ENCODE measurements at regions not wholly inside any gene's neighbourhood (a gene's known extent, or its start where the extent isn't known, plus 50 kb on each side); places are given as distances from the start of the nearest gene placed in this dataset.

GRCh38 chr2:217691516-217691915 lies 311.3 kb downstream of the TNS1 start:
- no peak overlapping the region for H3K9ac ChIP-seq (ENCODE audit: low read depth, low read length)
- H3K27me3 ChIP-seq (ENCODE audit: control insufficient read depth, insufficient read depth, low read length): 0 out of 2 replicates have a peak, but pooled peaks cover under 1% of the 10 kb centered on the region
- H3K4me3 ChIP-seq (ENCODE audit: low read depth, low read length): no peak overlapping the region
- H3K9me3 ChIP-seq (ENCODE audit: control insufficient read depth, insufficient read depth, low read length): no peaks in the 10 kb centered on the region
- H3K27ac ChIP-seq (ENCODE audit: low read depth, low read length): no peak overlapping the region
- no peaks in the 10 kb centered on the region for H3K4me1 ChIP-seq (ENCODE audit: control insufficient read depth, insufficient read depth, low read length)
- H3K36me3 ChIP-seq (ENCODE audit: control insufficient read depth, insufficient read depth, low read length): no peaks in the 10 kb centered on the region

GRCh38 chr2:217689053-217689452 lies 313.7 kb downstream of the TNS1 start:
- H3K27ac ChIP-seq (ENCODE audit: low read depth, low read length): no peak overlapping the region
- H3K9ac ChIP-seq (ENCODE audit: low read depth, low read length): no peak overlapping the region
- peaks cover 26% of the 10 kb centered on the region for H3K27me3 ChIP-seq (ENCODE audit: control insufficient read depth, insufficient read depth, low read length)
- H3K4me1 ChIP-seq (ENCODE audit: control insufficient read depth, insufficient read depth, low read length): no peaks in the 10 kb centered on the region
- H3K4me3 ChIP-seq (ENCODE audit: low read depth, low read length): no peak overlapping the region
- H3K9me3 ChIP-seq (ENCODE audit: control insufficient read depth, insufficient read depth, low read length): no peaks in the 10 kb centered on the region
- H3K36me3 ChIP-seq (ENCODE audit: control insufficient read depth, insufficient read depth, low read length): no peaks in the 10 kb centered on the region

- Histone ChIP-seq H3K27me3 (ENCODE audit: control insufficient read depth, insufficient read depth, low read length) (peaks cover 26% of the 10 kb centered on the region), H3K4me1 (ENCODE audit: control insufficient read depth, insufficient read depth, low read length) (no peaks in the 10 kb centered on the region), H3K27ac (ENCODE audit: low read depth, low read length) (no peak overlapping the region), H3K4me3 (ENCODE audit: low read depth, low read length) (no peak overlapping the region), H3K9ac (ENCODE audit: low read depth, low read length) (no peak overlapping the region), H3K36me3 (ENCODE audit: control insufficient read depth, insufficient read depth, low read length) (no peaks in the 10 kb centered on the region), H3K9me3 (ENCODE audit: control insufficient read depth, insufficient read depth, low read length) (no peaks in the 10 kb centered on the region)
Observed at GRCh38 chr2:217688494-217688893, 314.3 kb downstream of the TNS1 start.

GRCh38 chr2:217687771-217688170 lies 315.0 kb downstream of the TNS1 start:
- no peaks in the 10 kb centered on the region for H3K4me1 ChIP-seq (ENCODE audit: control insufficient read depth, insufficient read depth, low read length)
- no peak overlapping the region for H3K4me3 ChIP-seq (ENCODE audit: low read depth, low read length)
- H3K27ac ChIP-seq (ENCODE audit: low read depth, low read length): no peak overlapping the region
- peaks cover 31% of the 10 kb centered on the region for H3K27me3 ChIP-seq (ENCODE audit: control insufficient read depth, insufficient read depth, low read length)
- H3K9me3 ChIP-seq (ENCODE audit: control insufficient read depth, insufficient read depth, low read length): no peaks in the 10 kb centered on the region
- no peak overlapping the region for H3K9ac ChIP-seq (ENCODE audit: low read depth, low read length)
- H3K36me3 ChIP-seq (ENCODE audit: control insufficient read depth, insufficient read depth, low read length): no peaks in the 10 kb centered on the region

- no peak overlapping the region for H3K4me3 ChIP-seq (ENCODE audit: low read depth, low read length)
- H3K9ac ChIP-seq (ENCODE audit: low read depth, low read length): no peak overlapping the region
- no peaks in the 10 kb centered on the region for H3K9me3 ChIP-seq (ENCODE audit: control insufficient read depth, insufficient read depth, low read length)
- H3K27me3 ChIP-seq (ENCODE audit: control insufficient read depth, insufficient read depth, low read length): peaks cover 31% of the 10 kb centered on the region
- H3K27ac ChIP-seq (ENCODE audit: low read depth, low read length): no peak overlapping the region
- H3K36me3 ChIP-seq (ENCODE audit: control insufficient read depth, insufficient read depth, low read length): no peaks in the 10 kb centered on the region
- no peaks in the 10 kb centered on the region; the same call in 1 of the 2 replicates for H3K4me1 ChIP-seq (ENCODE audit: control insufficient read depth, insufficient read depth, low read length)
Observed at GRCh38 chr2:217685255-217685605, 317.6 kb downstream of the TNS1 start.

- no peaks in the 10 kb centered on the region; the same call in 1 of the 2 replicates for H3K4me1 ChIP-seq (ENCODE audit: control insufficient read depth, insufficient read depth, low read length)
- no peak overlapping the region for H3K27ac ChIP-seq (ENCODE audit: low read depth, low read length)
- no peak overlapping the region for H3K4me3 ChIP-seq (ENCODE audit: low read depth, low read length)
- H3K27me3 ChIP-seq (ENCODE audit: control insufficient read depth, insufficient read depth, low read length): peaks cover 31% of the 10 kb centered on the region
- no peaks in the 10 kb centered on the region for H3K9me3 ChIP-seq (ENCODE audit: control insufficient read depth, insufficient read depth, low read length)
- H3K9ac ChIP-seq (ENCODE audit: low read depth, low read length): no peak overlapping the region
- H3K36me3 ChIP-seq (ENCODE audit: control insufficient read depth, insufficient read depth, low read length): no peaks in the 10 kb centered on the region
Observed at GRCh38 chr2:217684431-217685254, 318.2 kb downstream of the TNS1 start.

GRCh38 chr2:217683106-217683870 lies 319.5 kb downstream of the TNS1 start:
- no peaks in the 10 kb centered on the region for H3K9me3 ChIP-seq (ENCODE audit: control insufficient read depth, insufficient read depth, low read length)
- H3K27me3 ChIP-seq (ENCODE audit: control insufficient read depth, insufficient read depth, low read length): peaks cover 31% of the 10 kb centered on the region
- no peak overlapping the region for H3K27ac ChIP-seq (ENCODE audit: low read depth, low read length)
- H3K4me3 ChIP-seq (ENCODE audit: low read depth, low read length): no peak overlapping the region
- H3K4me1 ChIP-seq (ENCODE audit: control insufficient read depth, insufficient read depth, low read length): no peaks in the 10 kb centered on the region; the same call in 1 of the 2 replicates
- H3K36me3 ChIP-seq (ENCODE audit: control insufficient read depth, insufficient read depth, low read length): no peaks in the 10 kb centered on the region
- no peak overlapping the region for H3K9ac ChIP-seq (ENCODE audit: low read depth, low read length)

GRCh38 chr2:217681791-217682190 lies 321.0 kb downstream of the TNS1 start:
- Histone ChIP-seq H3K27ac (ENCODE audit: low read depth, low read length) (no peak overlapping the region), H3K36me3 (ENCODE audit: control insufficient read depth, insufficient read depth, low read length) (no peaks in the 10 kb centered on the region), H3K9me3 (ENCODE audit: control insufficient read depth, insufficient read depth, low read length) (no peaks in the 10 kb centered on the region), H3K4me3 (ENCODE audit: low read depth, low read length) (no peak overlapping the region), H3K9ac (ENCODE audit: low read depth, low read length) (no peak overlapping the region), H3K27me3 (ENCODE audit: control insufficient read depth, insufficient read depth, low read length) (peaks cover 31% of the 10 kb centered on the region), H3K4me1 (ENCODE audit: control insufficient read depth, insufficient read depth, low read length) (no peaks in the 10 kb centered on the region; the same call in 1 of the 2 replicates)

GRCh38 chr2:217680381-217680780 lies 322.4 kb downstream of the TNS1 start:
- H3K9me3 ChIP-seq (ENCODE audit: control insufficient read depth, insufficient read depth, low read length): no peaks in the 10 kb centered on the region
- H3K4me3 ChIP-seq (ENCODE audit: low read depth, low read length): no peak overlapping the region
- H3K36me3 ChIP-seq (ENCODE audit: control insufficient read depth, insufficient read depth, low read length): no peaks in the 10 kb centered on the region
- no peaks in the 10 kb centered on the region; the same call in 1 of the 2 replicates for H3K4me1 ChIP-seq (ENCODE audit: control insufficient read depth, insufficient read depth, low read length)
- no peak overlapping the region for H3K9ac ChIP-seq (ENCODE audit: low read depth, low read length)
- H3K27ac ChIP-seq (ENCODE audit: low read depth, low read length): no peak overlapping the region
- H3K27me3 ChIP-seq (ENCODE audit: control insufficient read depth, insufficient read depth, low read length): peaks cover 19% of the 10 kb centered on the region

GRCh38 chr2:217673627-217674026 lies 329.2 kb downstream of the TNS1 start:
- no peaks in the 10 kb centered on the region for H3K27me3 ChIP-seq (ENCODE audit: control insufficient read depth, insufficient read depth, low read length)
- no peak overlapping the region for H3K9ac ChIP-seq (ENCODE audit: low read depth, low read length)
- H3K27ac ChIP-seq (ENCODE audit: low read depth, low read length): no peak overlapping the region
- no peaks in the 10 kb centered on the region for H3K9me3 ChIP-seq (ENCODE audit: control insufficient read depth, insufficient read depth, low read length)
- no peaks in the 10 kb centered on the region for H3K36me3 ChIP-seq (ENCODE audit: control insufficient read depth, insufficient read depth, low read length)
- H3K4me1 ChIP-seq (ENCODE audit: control insufficient read depth, insufficient read depth, low read length): no peaks in the 10 kb centered on the region
- no peak overlapping the region for H3K4me3 ChIP-seq (ENCODE audit: low read depth, low read length)

- Histone ChIP-seq H3K36me3 (ENCODE audit: control insufficient read depth, insufficient read depth, low read length) (no peaks in the 10 kb centered on the region), H3K27ac (ENCODE audit: low read depth, low read length) (no peak overlapping the region), H3K27me3 (ENCODE audit: control insufficient read depth, insufficient read depth, low read length) (no peaks in the 10 kb centered on the region), H3K4me1 (ENCODE audit: control insufficient read depth, insufficient read depth, low read length) (no peaks in the 10 kb centered on the region), H3K9ac (ENCODE audit: low read depth, low read length) (no peak overlapping the region), H3K9me3 (ENCODE audit: control insufficient read depth, insufficient read depth, low read length) (no peaks in the 10 kb centered on the region), H3K4me3 (ENCODE audit: low read depth, low read length) (no peak overlapping the region)
Observed at GRCh38 chr2:217672472-217672871, 330.3 kb downstream of the TNS1 start.
